ENCODE measurements at regions not wholly inside any gene's neighbourhood (a gene's known extent, or its start where the extent isn't known, plus 50 kb on each side); places are given as distances from the start of the nearest gene placed in this dataset.
"Not testable (repeated sequence)": the region's sequence is repeated elsewhere in the genome, so short reads cannot be mapped to it uniquely, and the experiment has no call there.

DNA sequence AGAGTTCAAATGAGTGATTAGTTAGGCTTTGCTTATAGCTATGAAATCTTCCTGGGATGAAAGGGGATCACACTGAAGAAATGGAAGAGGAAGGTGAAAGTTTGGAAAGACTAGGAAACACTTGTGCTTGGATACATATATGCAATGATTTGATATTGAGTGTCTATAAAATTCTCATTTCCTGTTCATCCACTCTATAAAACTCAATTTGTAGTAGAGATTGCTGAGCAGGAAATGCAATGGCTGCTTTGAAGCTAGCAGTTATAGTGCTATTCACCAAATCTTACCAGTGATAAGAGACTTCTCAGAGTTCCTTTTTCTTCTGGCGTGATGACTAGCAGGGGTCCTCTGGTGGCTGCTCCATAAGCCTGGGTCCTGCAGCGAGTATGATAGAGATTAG, 128.1 kb upstream of the HPF1 start:
- no peak for DNase-seq

DNA sequence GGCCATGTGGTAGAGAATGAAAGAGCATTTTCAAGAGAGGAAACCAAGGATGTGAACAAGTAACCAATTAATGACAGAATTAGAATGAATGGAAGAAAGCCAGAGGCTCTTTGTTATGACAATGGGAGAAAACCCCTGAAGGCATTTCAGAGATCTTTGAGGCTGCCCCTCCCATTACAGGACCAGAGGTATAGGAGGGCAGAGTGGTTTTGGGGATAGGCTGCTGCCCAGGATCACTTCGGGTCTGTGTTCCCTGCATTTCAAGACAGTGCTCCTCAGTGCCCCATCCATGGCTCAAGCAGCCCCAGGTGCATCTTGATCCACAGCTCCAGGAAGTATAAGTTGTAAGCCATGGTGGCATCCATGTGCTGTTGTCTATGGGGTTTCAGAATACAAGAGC, 124.0 kb upstream of the HPF1 start:
- no peak for DNase-seq

DNA sequence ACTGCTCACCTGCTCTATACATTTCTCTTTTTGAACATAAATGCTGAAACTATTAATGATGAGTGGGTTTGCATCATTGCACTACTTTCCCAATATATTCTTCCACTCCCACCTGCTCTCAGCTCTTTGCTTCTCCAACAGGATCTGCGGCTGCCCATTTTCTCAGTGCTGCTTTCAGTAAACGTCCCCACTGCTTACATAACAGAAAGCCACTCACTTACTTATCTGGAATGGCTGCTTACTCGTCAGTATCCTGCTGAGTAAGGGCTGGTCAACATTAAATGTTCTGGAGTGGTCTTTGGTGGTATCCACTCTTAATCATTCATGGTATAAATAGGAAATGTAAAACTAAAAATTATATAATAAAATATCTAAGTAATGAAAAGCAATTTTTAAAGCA, 112.8 kb upstream of the HPF1 start:
- DNase-seq: no peak

DNA sequence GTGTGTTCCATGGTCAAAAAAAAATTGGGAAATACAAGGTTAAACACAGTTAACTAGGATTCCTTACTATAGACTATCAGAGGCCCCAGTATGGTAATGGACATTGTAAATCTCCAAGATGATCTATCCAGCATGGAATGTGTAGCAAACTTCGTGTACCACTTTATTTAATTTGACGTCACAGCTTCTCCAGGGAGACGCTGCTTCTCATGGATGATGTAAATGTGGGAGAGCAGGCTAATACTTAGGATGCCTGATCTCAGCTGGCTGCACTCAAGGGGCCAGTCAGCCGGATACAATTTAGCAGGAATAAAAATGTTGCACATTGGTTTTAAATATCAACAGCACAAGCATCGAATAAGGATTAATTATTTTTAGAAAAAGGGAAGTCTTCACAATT, 111.7 kb upstream of the HPF1 start:
- peak; percentile 4 for DNase-seq

DNA sequence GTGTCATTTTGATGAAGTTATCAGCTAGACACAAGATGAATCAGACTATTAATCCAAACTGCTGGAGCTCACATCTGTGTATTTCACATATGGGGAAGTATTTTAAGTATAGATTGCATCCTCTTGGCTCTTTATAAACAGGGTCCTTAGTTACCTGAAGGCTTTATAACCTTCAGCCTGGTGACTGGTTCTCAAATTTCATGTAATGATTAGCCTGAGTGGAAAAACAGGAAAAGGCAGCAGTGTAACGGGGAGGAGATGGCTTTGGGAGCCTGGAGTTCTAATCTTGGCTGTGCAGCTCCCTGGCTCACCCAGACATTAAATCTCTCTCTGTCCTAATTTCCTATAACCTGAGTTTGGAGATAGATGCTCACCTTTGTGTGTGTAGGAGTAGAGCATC, 103.8 kb upstream of the HPF1 start:
- no peak for DNase-seq

DNA sequence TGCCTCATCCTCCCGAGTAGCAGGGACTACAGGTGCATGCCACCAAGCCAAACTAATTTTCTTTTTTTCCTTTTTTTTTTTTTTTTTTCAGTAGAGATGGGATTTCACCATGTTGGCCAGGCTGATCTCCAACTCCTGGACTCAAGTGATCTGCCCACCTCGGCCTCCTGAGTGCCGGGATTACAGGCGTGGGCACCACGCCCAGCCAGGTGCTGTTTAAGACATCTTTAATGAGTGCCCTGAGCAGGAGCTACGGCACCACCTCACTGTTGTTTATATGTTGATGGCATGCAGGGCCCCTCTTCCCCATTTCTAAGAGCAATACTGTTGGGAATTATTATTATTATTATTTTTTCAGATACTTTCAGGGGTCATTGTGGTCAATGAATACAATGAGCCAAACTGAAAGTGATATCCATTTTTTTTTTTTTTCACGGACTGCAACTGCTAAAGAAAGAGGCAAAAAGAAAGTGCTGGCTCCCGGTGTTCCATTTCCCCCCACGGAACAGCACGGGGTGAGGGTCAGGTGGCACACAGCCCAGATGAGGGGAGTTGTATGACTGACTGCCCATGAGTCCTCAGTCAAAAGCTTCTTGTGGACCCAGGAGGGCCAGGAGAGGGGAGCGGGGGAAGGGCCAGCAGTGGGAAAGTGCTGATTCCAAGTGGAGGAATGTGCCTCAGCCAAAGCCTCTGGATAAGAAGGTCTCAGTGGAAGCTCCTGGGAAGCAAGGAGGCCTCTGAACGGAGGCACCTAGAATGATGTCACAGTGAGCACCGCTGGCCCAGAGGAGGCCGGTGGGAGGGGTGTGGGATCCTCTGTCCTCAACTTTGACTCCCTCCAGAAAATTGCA, 101.8 kb upstream of the HPF1 start:
- no peak for DNase-seq

DNA sequence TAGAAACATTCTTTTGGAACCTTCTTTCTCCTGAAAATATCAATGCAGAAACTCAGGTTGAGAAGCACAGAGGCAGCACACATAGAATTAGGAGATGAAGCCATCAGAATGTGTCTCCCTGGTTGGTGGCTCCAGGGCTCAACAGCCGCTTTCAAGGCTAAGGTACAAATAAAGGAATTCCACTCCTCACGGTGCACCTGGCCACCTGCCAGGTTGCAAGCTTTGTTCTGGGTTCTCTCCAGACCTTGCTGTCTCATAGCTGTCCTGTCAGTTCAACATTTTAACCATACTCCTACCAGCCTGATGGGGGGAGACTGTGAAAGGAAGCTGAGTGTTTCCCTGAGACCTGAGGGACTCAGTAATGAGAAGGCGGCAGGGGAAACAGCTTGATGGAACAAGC, 96.3 kb upstream of the HPF1 start:
- no peak for DNase-seq

DNA sequence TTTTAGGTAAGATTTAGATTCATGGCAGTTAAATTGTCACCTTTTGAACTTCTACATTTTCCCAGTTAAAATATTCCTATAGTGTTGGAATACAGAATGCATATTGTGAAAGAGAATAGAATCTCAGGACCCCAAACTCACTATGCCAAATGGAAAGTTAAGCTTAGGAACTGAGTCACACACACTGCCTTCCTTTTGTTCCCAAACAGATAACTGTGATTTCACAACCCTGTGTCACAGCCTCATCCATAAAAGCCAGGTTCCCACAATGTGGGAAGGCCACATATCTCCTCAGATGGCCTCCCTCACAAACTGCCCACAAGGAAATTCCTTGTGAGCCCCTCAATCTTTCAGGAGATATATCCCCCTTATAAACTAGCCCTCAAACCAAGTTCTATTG, 94.7 kb upstream of the HPF1 start:
- no peak for DNase-seq

DNA sequence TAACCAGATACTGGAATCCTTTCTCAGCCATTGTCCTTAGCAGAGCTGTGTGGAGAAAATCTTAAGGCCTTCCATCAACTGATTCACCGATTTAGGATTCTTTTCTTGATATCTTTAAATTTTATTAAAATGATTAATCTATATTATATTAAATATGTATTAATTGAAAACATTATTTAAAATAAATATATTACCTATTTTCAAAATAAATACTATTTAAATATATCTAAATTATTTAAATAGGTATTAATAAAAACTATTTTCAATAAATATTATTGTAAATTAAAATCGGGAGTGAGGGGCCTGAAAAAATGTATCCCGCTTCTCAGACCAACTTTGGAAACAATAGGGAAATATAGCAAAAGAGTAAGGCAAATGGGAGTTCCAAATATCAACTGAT, 94.0 kb upstream of the HPF1 start:
- no peak for DNase-seq

DNA sequence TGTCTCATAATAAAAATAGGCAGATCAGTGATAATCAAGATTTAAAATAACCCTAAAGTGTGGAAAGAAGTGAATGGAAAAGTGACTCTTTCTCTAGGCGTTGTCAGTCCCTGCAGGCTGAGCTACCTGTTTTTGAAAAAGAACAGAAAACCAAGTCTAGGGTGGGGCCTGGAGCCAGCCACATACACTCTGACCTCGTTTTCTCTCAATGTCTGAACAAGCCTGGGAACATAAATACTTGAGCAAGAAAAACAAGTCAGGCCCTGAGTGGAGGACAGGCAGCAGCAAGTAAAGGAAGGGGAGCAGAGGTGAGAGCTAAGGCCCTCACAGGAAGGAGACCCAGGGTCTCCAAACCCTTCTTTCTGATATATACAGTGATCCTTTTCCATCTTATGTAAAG, 91.7 kb upstream of the HPF1 start:
- DNase-seq: no peak

DNA sequence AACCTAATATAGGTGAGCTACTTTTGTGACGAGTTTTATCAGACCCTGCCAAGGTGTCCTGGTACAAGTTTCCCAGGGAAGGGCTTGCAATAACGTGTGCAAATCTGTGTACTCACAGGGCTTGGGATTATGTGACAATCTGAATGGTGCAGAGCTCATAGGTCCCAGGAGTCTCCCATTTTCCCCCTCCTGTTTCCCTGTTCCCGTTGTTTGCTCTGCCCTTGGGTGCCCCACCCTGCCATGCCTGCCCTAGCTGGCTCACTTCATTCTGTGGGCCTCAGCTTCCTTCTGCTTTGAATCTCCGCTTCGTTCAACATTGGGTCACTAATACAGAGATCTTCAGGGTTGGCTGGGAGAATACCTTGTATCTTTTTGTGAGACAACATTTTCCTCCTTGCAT, 90.3 kb upstream of the HPF1 start:
- no peak for DNase-seq

DNA sequence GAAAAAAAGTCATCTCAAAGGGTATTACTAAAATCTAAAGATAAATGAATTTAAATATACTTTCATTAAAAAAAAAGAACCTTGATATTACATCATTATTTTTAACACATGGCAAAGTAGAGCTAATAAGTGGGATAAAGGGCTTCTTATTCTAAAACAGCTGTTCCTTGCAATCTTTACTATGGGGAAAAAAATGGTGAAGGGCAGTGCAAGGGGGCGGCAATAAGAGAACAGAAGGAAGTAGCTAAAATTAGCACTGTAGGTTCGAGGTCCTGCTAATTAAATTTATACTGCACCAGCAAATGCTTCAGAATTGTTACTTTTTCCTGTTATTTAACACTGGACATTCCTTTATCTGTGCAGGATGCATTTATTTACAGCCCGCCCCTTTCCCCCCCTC, 89.4 kb upstream of the HPF1 start:
- DNase-seq: no peak

DNA sequence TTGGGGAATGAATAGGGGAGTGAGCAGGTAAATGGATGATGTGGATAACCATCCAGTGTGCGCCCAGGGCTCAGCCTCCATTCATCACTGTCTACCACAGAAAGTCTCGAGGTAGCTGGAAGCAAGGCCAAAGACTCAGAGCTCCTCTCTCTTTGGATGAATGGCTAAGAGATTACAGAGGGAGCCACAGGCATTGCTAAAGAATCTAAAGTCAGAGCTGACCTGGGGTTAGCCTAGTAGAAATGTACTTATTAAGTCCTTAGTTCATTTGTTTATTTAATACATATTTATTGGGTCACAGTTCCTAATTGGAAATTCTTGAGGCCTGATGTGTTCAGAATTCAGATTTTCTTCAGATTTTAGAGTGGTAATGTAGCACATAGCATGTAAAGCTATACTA, 88.7 kb upstream of the HPF1 start:
- no peak for DNase-seq

DNA sequence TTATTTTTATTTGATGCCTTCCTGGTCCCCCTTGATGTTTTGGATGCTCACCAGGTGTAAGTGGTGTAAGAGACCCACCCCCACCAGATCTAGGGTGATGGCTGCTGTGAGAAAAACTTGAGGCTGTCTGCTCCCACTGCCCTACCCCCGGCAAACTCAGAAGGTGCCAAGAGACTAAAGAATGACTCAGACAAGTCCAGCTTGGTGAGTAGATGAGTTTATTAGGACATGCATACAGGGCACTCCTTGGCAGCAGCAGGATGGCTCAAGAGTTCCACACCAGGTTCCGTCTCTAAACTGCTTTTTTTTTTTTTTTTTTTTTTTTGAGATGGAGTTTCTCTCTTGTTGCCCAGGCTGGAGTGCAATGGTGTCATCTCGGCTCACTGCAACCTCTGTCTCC, 84.0 kb upstream of the HPF1 start:
- no peak for DNase-seq

DNA sequence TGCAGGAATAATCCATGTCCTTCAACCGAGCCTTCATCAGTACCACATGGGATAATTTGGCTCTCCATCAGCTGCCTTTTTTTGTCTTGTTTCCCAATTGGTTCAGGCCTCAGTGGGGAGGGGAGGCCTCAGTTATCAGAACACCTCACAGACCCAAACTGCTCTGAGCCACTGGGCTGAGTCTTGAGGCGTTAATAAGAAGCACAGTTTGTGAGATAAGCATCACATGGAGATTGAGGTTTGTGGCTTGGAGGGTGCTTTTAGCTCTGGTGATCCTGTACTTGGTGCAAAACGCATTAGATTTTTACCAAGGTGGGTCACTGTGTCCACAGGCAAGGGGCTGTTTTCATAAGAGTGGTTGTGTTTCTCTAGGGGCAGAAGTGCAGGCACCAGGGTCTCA, 82.8 kb upstream of the HPF1 start:
- DNase-seq: no peak

DNA sequence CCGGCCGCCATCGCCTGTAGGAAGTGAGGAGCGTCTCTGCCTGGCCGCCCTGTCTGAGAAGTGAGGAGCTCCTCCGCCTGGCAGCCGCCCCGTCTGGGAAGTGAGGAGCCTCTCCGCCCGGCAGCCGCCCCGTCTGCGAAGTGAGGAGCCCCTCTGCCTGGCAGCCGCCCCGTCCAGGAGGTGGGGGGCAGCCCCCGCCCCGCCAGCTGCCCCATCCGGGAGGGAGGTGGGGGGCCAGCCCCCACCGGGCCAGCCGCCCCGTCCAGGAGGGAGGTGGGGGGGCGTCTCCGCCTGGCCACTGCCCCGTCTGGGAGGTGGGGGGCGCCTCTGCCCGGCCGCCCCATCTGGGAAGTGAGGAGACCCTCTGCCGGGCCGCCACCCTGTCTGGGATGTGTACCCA, 70.6 kb upstream of the HPF1 start:
- DNase-seq: not testable (repeated sequence)

DNA sequence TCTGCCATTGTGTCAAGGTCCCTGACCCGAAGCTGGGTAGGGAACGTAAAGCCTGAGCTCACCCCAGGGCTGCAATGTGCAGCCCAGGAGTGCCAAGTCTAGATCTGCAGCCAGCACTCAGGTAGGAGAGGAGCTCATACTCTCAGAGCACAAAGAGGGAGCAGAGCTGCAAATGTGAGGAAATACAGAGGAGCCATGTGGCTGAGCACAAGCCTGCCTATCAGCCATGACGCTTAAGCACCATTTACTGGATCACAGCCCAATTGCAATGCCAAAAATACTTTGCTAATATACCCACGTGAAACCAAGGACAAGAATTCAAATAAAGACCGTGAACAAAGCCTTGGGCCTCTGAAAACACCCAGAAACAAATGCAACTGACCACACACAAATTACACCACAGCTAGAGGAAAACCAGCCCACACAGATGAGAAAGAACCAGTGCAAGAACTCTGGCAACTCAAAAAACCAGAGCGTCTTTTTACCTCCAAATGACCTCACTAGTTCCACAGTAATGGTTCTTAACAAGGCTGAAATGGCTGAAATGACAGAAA, 69.0 kb upstream of the HPF1 start:
- no peak for DNase-seq

DNA sequence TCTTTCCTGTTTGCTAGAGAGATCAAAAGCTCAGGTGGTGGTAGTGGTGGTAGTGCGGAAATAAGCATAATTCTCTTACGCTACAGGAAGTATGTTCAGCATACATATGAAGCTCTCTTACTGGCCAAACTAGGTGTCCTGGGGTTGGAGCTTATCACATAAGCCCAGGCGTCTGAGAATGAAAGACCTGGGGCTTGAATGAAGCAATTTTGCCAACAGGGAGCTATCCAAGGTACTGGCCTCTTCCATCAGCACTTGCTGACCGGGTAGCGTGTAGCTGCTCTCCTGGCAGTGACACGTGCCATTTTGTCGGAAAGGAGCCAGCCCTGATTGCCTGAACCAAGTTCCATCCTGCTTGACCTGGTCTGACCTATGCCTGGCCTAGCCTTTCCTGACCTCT, 65.9 kb upstream of the HPF1 start:
- peak; percentile 52 for DNase-seq

DNA sequence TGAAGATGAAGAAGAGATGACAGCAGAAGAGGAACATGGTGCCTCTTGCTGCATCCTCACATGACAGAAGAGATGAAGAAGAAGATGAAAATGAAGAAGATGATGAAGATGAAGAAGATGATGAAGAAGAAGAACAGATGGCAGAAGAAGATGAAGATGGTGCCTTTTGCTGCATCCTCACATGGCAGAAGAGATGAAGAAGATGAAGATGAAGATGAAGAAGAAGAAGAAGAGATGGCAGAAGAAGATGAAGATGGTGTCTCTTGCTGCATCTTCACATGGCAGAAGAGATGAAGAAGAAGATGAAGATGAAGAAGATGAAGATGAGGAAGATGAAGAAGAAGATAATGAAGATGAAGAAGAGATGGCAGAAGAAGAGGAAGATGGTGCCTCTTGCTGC, 63.7 kb upstream of the HPF1 start:
- DNase-seq: no peak

DNA sequence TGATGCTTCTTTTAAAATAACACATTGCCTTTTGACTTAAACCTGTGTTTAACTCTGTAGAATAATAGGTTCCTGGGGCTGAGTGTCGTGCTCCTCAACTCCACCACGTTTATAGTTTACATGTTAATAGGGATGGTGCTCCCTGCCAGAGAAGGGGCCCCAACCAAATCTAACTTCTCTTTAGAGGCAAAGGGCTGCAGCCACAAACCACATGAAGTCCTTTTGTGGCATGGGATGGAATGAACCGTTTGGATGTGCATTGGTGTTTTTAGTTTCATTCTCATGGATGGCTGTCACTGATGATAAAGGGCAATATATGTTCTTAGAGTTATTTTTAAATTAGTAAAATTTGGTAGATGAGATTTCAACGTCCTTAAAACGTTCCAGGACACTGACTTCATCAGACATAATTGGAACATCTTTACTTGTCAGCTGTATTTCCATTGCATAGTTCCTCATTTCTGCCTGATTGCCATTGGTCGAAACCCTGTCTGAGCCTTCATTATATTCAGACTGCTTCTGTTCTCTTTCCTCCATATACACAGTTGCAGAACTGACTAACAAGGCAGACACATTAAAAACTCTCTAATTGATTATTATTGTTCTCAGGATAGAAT, 60.4 kb upstream of the HPF1 start:
- DNase-seq: no peak

DNA sequence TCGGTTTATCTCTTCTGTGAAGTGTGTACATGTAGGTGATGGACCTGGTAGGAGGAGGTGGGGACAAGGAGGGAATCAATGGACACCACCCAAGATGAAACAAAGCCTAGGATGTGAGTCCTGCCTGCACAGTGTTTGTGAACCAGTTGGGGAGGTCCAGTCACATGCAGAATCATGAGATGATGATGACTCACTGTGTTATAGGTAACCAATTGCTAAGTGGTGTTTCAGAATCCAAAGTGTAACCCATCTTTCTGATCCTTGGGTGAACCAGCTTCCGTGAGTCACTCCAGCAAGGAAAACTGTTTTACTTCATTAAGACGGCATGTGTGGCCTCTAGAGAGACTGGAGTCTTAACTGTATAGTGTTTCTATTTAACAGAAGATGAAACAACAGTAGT, 57.9 kb upstream of the HPF1 start:
- DNase-seq: peak; percentile 26

DNA sequence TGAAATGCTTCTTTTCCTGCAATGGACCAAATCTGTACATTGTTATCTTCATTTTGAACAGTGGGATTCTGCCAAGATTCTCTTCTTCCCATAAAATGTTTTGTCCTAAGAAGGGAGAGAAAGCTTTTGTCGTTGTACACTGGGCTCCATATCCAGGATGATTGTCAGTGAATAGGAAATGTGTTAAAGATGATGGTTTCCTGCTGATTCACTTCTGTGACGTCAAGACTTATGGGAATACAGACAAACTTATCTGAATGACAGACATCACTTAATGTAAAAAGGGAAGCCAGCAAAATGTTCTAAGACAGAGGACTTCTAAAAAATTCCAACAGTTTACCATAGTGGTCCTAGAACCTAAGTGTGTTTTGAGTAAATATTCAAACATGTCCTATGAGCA, 53.7 kb upstream of the HPF1 start:
- DNase-seq: no peak

DNA sequence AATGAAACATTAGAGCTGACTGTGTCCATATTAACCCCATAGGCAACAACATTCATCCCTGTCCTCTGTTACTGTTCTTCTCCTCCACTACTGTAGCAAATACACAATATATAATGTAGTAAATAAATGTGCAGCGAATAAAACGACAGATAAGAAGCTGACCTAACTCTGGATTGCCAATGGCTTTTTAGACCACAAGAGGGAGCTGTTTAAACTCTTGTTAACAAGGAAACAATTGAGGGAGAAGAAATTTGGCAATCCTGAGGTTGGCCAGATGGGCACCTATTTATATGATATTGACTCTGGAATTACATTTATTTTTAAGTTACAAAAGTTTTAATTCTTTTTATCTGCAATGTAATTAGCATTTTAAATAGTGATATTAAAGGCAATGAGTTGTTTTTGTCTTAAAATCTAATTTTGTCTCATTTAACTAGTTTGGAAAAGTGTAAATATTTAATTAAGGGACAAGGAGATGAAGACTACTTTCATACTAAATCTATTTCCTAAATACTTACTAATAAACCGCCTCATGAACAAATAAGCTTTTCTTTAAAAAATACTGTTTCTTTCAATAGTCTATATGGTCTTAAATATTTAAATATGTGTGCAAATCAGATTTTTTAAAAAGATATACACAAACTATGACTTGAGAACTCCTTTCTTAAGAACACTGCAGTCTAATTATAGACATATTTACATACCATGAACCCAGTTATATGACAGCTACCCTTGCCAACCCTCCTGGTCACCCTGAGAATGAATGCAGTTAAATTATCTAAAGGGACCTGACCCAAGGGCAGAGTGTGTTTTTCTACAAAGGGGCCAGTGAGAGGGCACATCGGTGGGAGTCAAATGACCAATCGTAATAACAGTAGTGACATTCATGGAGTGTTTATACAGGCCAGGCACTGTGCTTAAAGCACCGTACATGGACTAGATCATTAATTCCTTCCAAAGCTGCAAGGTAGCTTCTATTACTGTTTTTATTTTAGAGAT, 52.9 kb upstream of the HPF1 start:
- DNase-seq: peak; percentile 70
